CD4-positive, CD25-positive, alpha-beta regulatory T cell (primary cell): ENCODE measurements at regions not wholly inside any gene's neighbourhood (a gene's known extent, or its start where the extent isn't known, plus 50 kb on each side); places are given as distances from the start of the nearest gene placed in this dataset.

Experiments used
- ATAC-seq, 2 donors: fragments of 150-1000 bp; cut with Tn5 transposase; one replicate each; pipeline ENCODE4 v1.10.0; 2021; ENCODE audit warnings: low read depth in 2 of 2, moderate number of reproducible peaks in 2 of 2, moderate library complexity in 1 of 2
- DNase-seq, 3 donors: peaks; one replicate each; pipeline versions ENCODE4 v3.0.0 to v3.0.0-alpha.2; 2012 to 2022; ENCODE audit warnings: mixed read lengths in 1 of 3
- H3K27ac ChIP-seq: one replicate; pipeline ENCODE4 v1.7.0; 2013; ENCODE audit warnings: mild to moderate bottlenecking, low read length; ENCODE audit not compliant: insufficient read depth, poor library complexity, severe bottlenecking
- H3K27me3 ChIP-seq: one replicate; pipeline ENCODE4 v1.7.0; 2013; ENCODE audit warnings: low read length; ENCODE audit not compliant: control insufficient read depth, insufficient read depth
- H3K36me3 ChIP-seq: one replicate; pipeline ENCODE4 v1.7.0; 2013; ENCODE audit warnings: mild to moderate bottlenecking, low read length, moderate library complexity; ENCODE audit not compliant: control insufficient read depth, insufficient read depth
- H3K4me1 ChIP-seq: 2 replicates; pipeline ENCODE4 v1.7.0; 2013; ENCODE audit warnings: mild to moderate bottlenecking, low read length; ENCODE audit not compliant: insufficient read depth, control insufficient read depth, poor library complexity, severe bottlenecking
- H3K4me3 ChIP-seq: one replicate; pipeline ENCODE4 v1.7.0; 2013; ENCODE audit warnings: low read depth, mild to moderate bottlenecking, low read length, moderate library complexity
- H3K9me3 ChIP-seq, 2 experiments: 1 replicate in 1 of 2; 2 replicates in 1 of 2; pipeline ENCODE4 v1.7.0; 2013; ENCODE audit warnings: low read length in 2 of 2, mild to moderate bottlenecking in 1 of 2, moderate library complexity in 1 of 2; ENCODE audit not compliant: control insufficient read depth in 2 of 2
- H3K27ac Mint-ChIP-seq, 3 donors: one replicate each; pipeline ENCODE4 v1.8.0; 2020 to 2022; ENCODE audit warnings: mild to moderate bottlenecking in 3 of 3, mixed read lengths in 3 of 3, moderate library complexity in 2 of 3
- H3K27me3 Mint-ChIP-seq: one replicate; pipeline ENCODE4 v1.8.0; 2022; ENCODE audit warnings: mild to moderate bottlenecking, mixed read lengths
- H3K36me3 Mint-ChIP-seq: one replicate; pipeline ENCODE4 v1.8.0; 2020; ENCODE audit warnings: mixed read lengths
- H3K4me1 Mint-ChIP-seq, 4 donors: one replicate each; pipeline ENCODE4 v1.8.0; 2020 to 2022; ENCODE audit warnings: mixed read lengths in 4 of 4, mild to moderate bottlenecking in 1 of 4
- H3K4me3 Mint-ChIP-seq, 4 donors: one replicate each; pipeline ENCODE4 v1.8.0; 2020 to 2022; ENCODE audit warnings: mild to moderate bottlenecking in 4 of 4, mixed read lengths in 4 of 4, moderate library complexity in 3 of 4
- H3K9me3 Mint-ChIP-seq, 7 donors: one replicate each; pipeline ENCODE4 v1.8.0; 2020 to 2022; ENCODE audit warnings: mixed read lengths in 7 of 7, mild to moderate bottlenecking in 3 of 7, moderate library complexity in 2 of 7

GRCh38 chr10:61545170-61545569, 92.0 kb upstream of the TMEM26 start:
- Histone ChIP-seq H3K36me3 (no peaks in the 10 kb centered on the region), H3K9me3 (no peaks in the 10 kb centered on the region), H3K27ac (no peak overlapping the region), H3K27me3 (no peaks in the 10 kb centered on the region), H3K4me3 (no peak overlapping the region), H3K4me1 (no peaks in the 10 kb centered on the region)
- DNase-seq = no peak
- ATAC-seq = no peak
- Mint-ChIP-seq H3K4me1 (no peaks in the 10 kb centered on the region), H3K4me3 (no peak overlapping the region), H3K36me3 (no peaks in the 10 kb centered on the region), H3K27ac (no peak overlapping the region), H3K27me3 (peaks cover 4% of the 10 kb centered on the region), H3K9me3 (peaks cover 0 to 5% (median 0%) of the 10 kb centered on the region in 7 donors)

GRCh38 chr10:61543831-61544230, 90.7 kb upstream of the TMEM26 start:
- DNase-seq (no peak), ATAC-seq (no peak)
- Histone ChIP-seq H3K27ac (no peak overlapping the region), H3K9me3 (no peaks in the 10 kb centered on the region), H3K36me3 (no peaks in the 10 kb centered on the region), H3K27me3 (no peaks in the 10 kb centered on the region), H3K4me3 (no peak overlapping the region), H3K4me1 (no peaks in the 10 kb centered on the region)
- H3K9me3 Mint-ChIP-seq = peaks cover 0 to 5% (median 0%) of the 10 kb centered on the region in 7 donors
- H3K4me3 Mint-ChIP-seq = no peak overlapping the region
- H3K36me3 Mint-ChIP-seq = no peaks in the 10 kb centered on the region
- no peaks in the 10 kb centered on the region for H3K4me1 Mint-ChIP-seq
- peaks cover 4% of the 10 kb centered on the region for H3K27me3 Mint-ChIP-seq
- H3K27ac Mint-ChIP-seq = no peak overlapping the region

GRCh38 chr10:61542596-61542995, 89.4 kb upstream of the TMEM26 start:
- Mint-ChIP-seq H3K4me3 (no peak overlapping the region), H3K36me3 (no peaks in the 10 kb centered on the region), H3K27me3 (peaks cover 4% of the 10 kb centered on the region), H3K4me1 (no peaks in the 10 kb centered on the region), H3K9me3 (peaks cover 0 to 5% (median 0%) of the 10 kb centered on the region in 7 donors), H3K27ac (no peak overlapping the region)
- no peaks in the 10 kb centered on the region for H3K4me1 ChIP-seq
- no peak overlapping the region for H3K27ac ChIP-seq
- DNase-seq = no peak
- H3K9me3 ChIP-seq = no peaks in the 10 kb centered on the region
- H3K27me3 ChIP-seq = no peaks in the 10 kb centered on the region
- H3K4me3 ChIP-seq = no peak overlapping the region
- H3K36me3 ChIP-seq = no peaks in the 10 kb centered on the region
- ATAC-seq = no peak

- Mint-ChIP-seq H3K4me3 (no peak overlapping the region), H3K27ac (no peak overlapping the region), H3K4me1 (no peaks in the 10 kb centered on the region), H3K36me3 (no peaks in the 10 kb centered on the region), H3K9me3 (peaks cover 0 to 5% (median 0%) of the 10 kb centered on the region in 7 donors), H3K27me3 (peaks cover 4% of the 10 kb centered on the region)
- Histone ChIP-seq H3K4me1 (no peaks in the 10 kb centered on the region), H3K36me3 (no peaks in the 10 kb centered on the region), H3K4me3 (no peak overlapping the region), H3K9me3 (no peaks in the 10 kb centered on the region), H3K27ac (no peak overlapping the region), H3K27me3 (no peaks in the 10 kb centered on the region)
- ATAC-seq (no peak), DNase-seq (no peak)
Observed at GRCh38 chr10:61541960-61542359, 88.8 kb upstream of the TMEM26 start.

GRCh38 chr10:61539876-61540275, 86.7 kb upstream of the TMEM26 start:
- Mint-ChIP-seq H3K9me3 (peaks cover 0 to 5% (median 0%) of the 10 kb centered on the region in 7 donors), H3K4me1 (no peaks in the 10 kb centered on the region), H3K27ac (no peak overlapping the region), H3K36me3 (no peaks in the 10 kb centered on the region), H3K4me3 (no peak overlapping the region), H3K27me3 (peaks cover 4% of the 10 kb centered on the region)
- Histone ChIP-seq H3K36me3 (no peaks in the 10 kb centered on the region), H3K27ac (no peak overlapping the region), H3K9me3 (no peaks in the 10 kb centered on the region), H3K4me1 (no peaks in the 10 kb centered on the region), H3K4me3 (no peak overlapping the region), H3K27me3 (no peaks in the 10 kb centered on the region)
- DNase-seq = no peak
- ATAC-seq = no peak

GRCh38 chr10:61529208-61529607, 76.0 kb upstream of the TMEM26 start:
- Mint-ChIP-seq H3K36me3 (no peaks in the 10 kb centered on the region), H3K4me3 (no peak overlapping the region), H3K4me1 (no peaks in the 10 kb centered on the region), H3K27me3 (peaks cover 5% of the 10 kb centered on the region), H3K27ac (no peak overlapping the region), H3K9me3 (peaks cover 2 to 8% (median 2%) of the 10 kb centered on the region in 7 donors)
- Histone ChIP-seq H3K9me3 (no peaks in the 10 kb centered on the region), H3K4me3 (no peak overlapping the region), H3K36me3 (no peaks in the 10 kb centered on the region), H3K4me1 (no peaks in the 10 kb centered on the region), H3K27me3 (no peaks in the 10 kb centered on the region), H3K27ac (no peak overlapping the region)
- DNase-seq = no peak
- ATAC-seq = no peak

GRCh38 chr10:61503051-61503450, 49.9 kb upstream of the TMEM26 start:
- DNase-seq (no peak), ATAC-seq (no peak)
- H3K36me3 ChIP-seq = no peaks in the 10 kb centered on the region
- H3K4me1 Mint-ChIP-seq = no peaks in the 10 kb centered on the region
- no peak overlapping the region for H3K27ac ChIP-seq
- no peak overlapping the region for H3K4me3 Mint-ChIP-seq
- peaks cover 2% of the 10 kb centered on the region for H3K27me3 ChIP-seq
- H3K4me3 ChIP-seq = no peak overlapping the region
- H3K4me1 ChIP-seq = no peaks in the 10 kb centered on the region
- H3K27ac Mint-ChIP-seq = no peak overlapping the region
- H3K27me3 Mint-ChIP-seq = peaks cover 10% of the 10 kb centered on the region
- H3K9me3 Mint-ChIP-seq = no peaks in the 10 kb centered on the region
- H3K9me3 ChIP-seq = no peaks in the 10 kb centered on the region
- no peaks in the 10 kb centered on the region for H3K36me3 Mint-ChIP-seq
